SU-DHL-6 (cell line): ENCODE measurements at regions not wholly inside any gene's neighbourhood (a gene's known extent, or its start where the extent isn't known, plus 50 kb on each side); places are given as distances from the start of the nearest gene placed in this dataset.

ENCODE experiments used
- H2AFZ ChIP-seq: fragments of 200-600 bp; sonication (generic); 2 replicates; pipeline ENCODE4 v1.6.1; 2014; ENCODE audit warnings: low read depth, mild to moderate bottlenecking, moderate library complexity, mixed read lengths, antibody characterized with exemption, low read length; ENCODE audit not compliant: severe bottlenecking
- H3F3A ChIP-seq: fragments of 200-600 bp; shearing (Covaris generic); 2 replicates; pipeline ENCODE4 v1.6.0; 2016; ENCODE audit warnings: antibody characterized with exemption, mild to moderate bottlenecking; ENCODE audit not compliant: insufficient read depth
- H3K27ac ChIP-seq: fragments of 200-600 bp; sonication (generic); 2 replicates; pipeline ENCODE4 v1.5.1; 2016; ENCODE audit warnings: low read depth, mild to moderate bottlenecking, low read length, moderate library complexity, mixed read lengths
- H3K27me3 ChIP-seq: fragments of 200-600 bp; sonication (generic), shearing (Covaris generic); 2 replicates; pipeline ENCODE4 v1.6.0; 2014; ENCODE audit warnings: mild to moderate bottlenecking, low read length
- H3K36me3 ChIP-seq: fragments of 200-600 bp; sonication (generic); 2 replicates; pipeline ENCODE4 v1.6.1; 2014; ENCODE audit warnings: mild to moderate bottlenecking, low read length, mixed read lengths
- H3K4me2 ChIP-seq: fragments of 300-600, 200-600 bp; shearing (Covaris generic), sonication (generic); 2 replicates; pipeline ENCODE4 v1.6.0; 2014; ENCODE audit warnings: low read length, low read depth, mild to moderate bottlenecking; ENCODE audit not compliant: poor library complexity, severe bottlenecking
- H3K4me3 ChIP-seq: fragments of 200-600 bp; sonication (generic); 2 replicates; pipeline ENCODE4 v1.5.1; 2014; ENCODE audit warnings: antibody characterized with exemption, low read length, mild to moderate bottlenecking, mixed read lengths; ENCODE audit not compliant: insufficient read depth, poor library complexity, severe bottlenecking
- H3K79me2 ChIP-seq: fragments of 200-600 bp; sonication (generic); 2 replicates; pipeline ENCODE4 v1.6.1; 2014; ENCODE audit warnings: mild to moderate bottlenecking, low read length, moderate library complexity; ENCODE audit not compliant: insufficient read depth
- H3K9ac ChIP-seq: fragments of 200-600 bp; sonication (generic); 2 replicates; pipeline ENCODE4 v1.7.0; 2014; ENCODE audit warnings: mild to moderate bottlenecking, low read length
- H3K9me2 ChIP-seq: fragments of 200-600 bp; sonication (generic); replicated peaks from 2 replicates; pipeline ENCODE4 v1.6.1; 2014; ENCODE audit warnings: low read length; ENCODE audit not compliant: insufficient read depth
- H3K9me3 ChIP-seq: fragments of 200-600 bp; sonication (generic); 2 replicates; pipeline ENCODE4 v1.6.1; 2014; ENCODE audit warnings: low read length, mixed read lengths; ENCODE audit not compliant: insufficient read depth
- H4K20me1 ChIP-seq: fragments of 200-600 bp; sonication (generic); 2 replicates; pipeline ENCODE4 v1.6.1; 2014; ENCODE audit warnings: low read depth, mild to moderate bottlenecking, antibody characterized with exemption, low read length, moderate library complexity, mixed read lengths
- EZH2phosphoT487 ChIP-seq: fragments of 200-600 bp; sonication (generic), shearing (Covaris generic); conservative IDR thresholded peaks from 2 replicates; pipeline ENCODE4 v1.6.1; 2018; ENCODE audit warnings: mild to moderate bottlenecking, antibody characterized with exemption, low read length, moderate library complexity, mixed read lengths
- TF ChIP-seq, protein P1 (sequence below): fragments of 200-600 bp; sonication (generic); IDR thresholded peaks from one replicate; pipeline ENCODE4 v1.5.1; 2017; ENCODE audit warnings: antibody characterized with exemption, mild to moderate bottlenecking, low read length, moderate library complexity; ENCODE audit not compliant: insufficient read depth, poor library complexity, severe bottlenecking

DNA sequence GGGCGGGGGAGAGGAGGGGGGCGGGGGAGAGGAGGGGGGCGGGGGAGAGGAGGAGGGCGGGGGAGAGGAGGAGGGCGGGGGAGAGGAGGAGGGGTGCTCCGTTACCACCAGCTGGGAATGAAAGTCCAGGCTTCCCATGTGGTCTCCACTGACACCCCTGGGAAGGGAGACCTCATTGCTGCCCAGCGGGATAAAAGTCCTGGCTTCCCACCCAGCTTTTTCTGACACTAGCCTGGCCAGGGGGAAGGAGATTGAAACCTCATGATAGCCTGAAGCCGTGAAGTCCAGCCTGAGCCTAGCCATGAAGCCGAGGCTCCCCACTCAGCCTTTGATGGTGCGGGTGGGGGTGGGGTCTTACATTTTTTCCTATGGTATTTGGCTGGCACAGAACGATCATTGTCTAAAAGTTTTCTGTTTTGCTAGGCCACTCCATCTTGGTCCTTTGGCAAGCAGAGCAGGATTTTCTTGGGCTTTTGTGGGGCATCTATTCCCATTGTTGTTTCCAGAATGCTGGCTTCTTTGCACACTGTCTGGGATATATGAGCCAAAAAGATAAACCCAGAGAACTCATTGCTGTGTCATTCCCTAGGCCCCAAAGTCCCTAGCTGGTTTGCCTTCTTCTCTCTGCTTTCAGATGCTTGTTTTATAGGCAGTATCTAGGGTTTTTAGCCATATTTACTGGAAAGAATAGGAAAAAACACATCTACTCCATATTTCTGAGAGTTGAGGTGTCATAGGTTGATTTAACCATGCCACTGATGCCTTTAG, 65.3 kb upstream of the SMOX start:
- H3K4me3 ChIP-seq: no peak overlapping the region
- no peaks in the 10 kb centered on the region for H3K9me3 ChIP-seq
- H3K9me2 ChIP-seq: no peaks in the 10 kb centered on the region
- no peak overlapping the region for H3K4me2 ChIP-seq
- H3K79me2 ChIP-seq: no peaks in the 10 kb centered on the region
- no peaks in the 10 kb centered on the region for H4K20me1 ChIP-seq
- H3K27ac ChIP-seq: no peak overlapping the region
- H3K27me3 ChIP-seq: no peaks in the 10 kb centered on the region
- no peak overlapping the region for H2AFZ ChIP-seq
- H3K36me3 ChIP-seq: no peaks in the 10 kb centered on the region
- H3F3A ChIP-seq: no peaks in the 10 kb centered on the region
- TF ChIP-seq, protein P1, sequence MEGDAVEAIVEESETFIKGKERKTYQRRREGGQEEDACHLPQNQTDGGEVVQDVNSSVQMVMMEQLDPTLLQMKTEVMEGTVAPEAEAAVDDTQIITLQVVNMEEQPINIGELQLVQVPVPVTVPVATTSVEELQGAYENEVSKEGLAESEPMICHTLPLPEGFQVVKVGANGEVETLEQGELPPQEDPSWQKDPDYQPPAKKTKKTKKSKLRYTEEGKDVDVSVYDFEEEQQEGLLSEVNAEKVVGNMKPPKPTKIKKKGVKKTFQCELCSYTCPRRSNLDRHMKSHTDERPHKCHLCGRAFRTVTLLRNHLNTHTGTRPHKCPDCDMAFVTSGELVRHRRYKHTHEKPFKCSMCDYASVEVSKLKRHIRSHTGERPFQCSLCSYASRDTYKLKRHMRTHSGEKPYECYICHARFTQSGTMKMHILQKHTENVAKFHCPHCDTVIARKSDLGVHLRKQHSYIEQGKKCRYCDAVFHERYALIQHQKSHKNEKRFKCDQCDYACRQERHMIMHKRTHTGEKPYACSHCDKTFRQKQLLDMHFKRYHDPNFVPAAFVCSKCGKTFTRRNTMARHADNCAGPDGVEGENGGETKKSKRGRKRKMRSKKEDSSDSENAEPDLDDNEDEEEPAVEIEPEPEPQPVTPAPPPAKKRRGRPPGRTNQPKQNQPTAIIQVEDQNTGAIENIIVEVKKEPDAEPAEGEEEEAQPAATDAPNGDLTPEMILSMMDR: no peak
- TF ChIP-seq EZH2phosphoT487: no peak
- no peak overlapping the region for H3K9ac ChIP-seq

DNA sequence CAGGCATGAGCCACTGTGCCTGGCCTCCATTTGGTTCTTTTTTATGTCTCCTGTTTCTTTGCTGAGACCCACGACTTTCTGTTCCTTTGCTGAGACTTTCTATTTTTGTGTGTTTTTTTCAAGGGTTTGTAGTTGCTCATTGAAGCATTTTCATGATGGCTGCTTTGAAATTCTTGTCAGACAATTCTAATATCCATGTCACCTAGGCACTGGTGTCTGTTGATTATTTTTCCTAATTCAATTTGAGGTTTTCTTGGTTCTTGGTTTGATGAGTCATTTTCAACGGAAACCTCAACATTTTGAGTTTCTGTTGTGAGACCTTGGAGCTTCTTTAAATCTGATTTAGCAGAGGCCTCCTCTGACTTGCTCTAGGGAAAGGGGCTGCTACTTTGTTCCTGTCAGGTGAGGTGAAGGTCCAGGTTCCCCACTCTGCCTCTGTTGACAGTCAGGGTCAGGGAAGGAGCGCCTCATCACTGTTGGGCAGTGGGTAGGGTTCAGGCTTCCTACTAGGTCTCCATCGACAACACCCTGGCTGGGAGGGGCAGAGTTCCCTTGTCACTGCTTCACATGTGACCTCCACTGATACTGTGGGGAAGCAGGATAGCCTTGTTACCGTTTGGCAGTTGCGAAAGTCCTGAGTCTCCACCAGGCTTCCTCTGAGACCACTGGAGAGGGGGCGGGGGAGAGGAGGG, 66.1 kb upstream of the SMOX start:
- Histone ChIP-seq H3K36me3 (no peaks in the 10 kb centered on the region), H3K4me3 (no peak overlapping the region), H3F3A (no peaks in the 10 kb centered on the region), H3K9ac (no peak overlapping the region), H4K20me1 (no peaks in the 10 kb centered on the region), H3K79me2 (no peaks in the 10 kb centered on the region), H3K4me2 (no peak overlapping the region), H2AFZ (no peak overlapping the region), H3K27ac (no peak overlapping the region), H3K27me3 (no peaks in the 10 kb centered on the region), H3K9me2 (no peaks in the 10 kb centered on the region), H3K9me3 (no peaks in the 10 kb centered on the region)
- TF ChIP-seq, protein P1: no peak
- no peak for TF ChIP-seq EZH2phosphoT487

DNA sequence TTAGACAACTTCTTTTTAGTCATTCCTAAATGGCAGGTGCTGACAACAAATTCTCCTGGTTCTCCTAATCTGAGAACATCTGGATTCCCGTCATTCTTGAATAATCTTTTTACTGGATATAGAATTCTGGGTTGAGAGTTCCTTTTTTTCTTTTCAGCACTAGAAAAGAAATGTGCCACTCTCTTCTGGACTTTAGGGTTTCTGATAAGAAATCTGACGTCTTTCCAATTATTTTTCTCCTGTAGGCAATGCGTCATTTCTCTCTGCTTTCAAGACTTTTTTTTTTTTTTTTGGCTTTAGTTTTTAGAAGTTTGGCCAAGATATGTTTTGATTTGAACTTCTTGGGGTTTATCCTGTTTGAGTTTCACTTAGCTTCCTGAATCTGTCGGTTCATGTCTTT, 66.1 kb upstream of the RNF24 start:
- Histone ChIP-seq H3K27me3 (no peaks in the 10 kb centered on the region), H3K79me2 (no peaks in the 10 kb centered on the region), H3K36me3 (no peaks in the 10 kb centered on the region), H3K9me3 (no peaks in the 10 kb centered on the region), H2AFZ (no peak overlapping the region), H3K27ac (no peak overlapping the region), H3F3A (no peaks in the 10 kb centered on the region), H4K20me1 (no peaks in the 10 kb centered on the region), H3K4me3 (no peak overlapping the region), H3K9ac (no peak overlapping the region), H3K9me2 (no peaks in the 10 kb centered on the region), H3K4me2 (no peak overlapping the region)
- TF ChIP-seq, protein P1: no peak
- TF ChIP-seq EZH2phosphoT487: no peak
